ENCODE measurements at regions not wholly inside any gene's neighbourhood (a gene's known extent, or its start where the extent isn't known, plus 50 kb on each side); places are given as distances from the start of the nearest gene placed in this dataset.

GRCh38 chr1:170369000-170369399 lies 163.0 kb upstream of the GORAB start:
- Histone ChIP-seq H3F3A (replicated peaks; ENCODE audit: low read depth) (no peaks in the 10 kb centered on the region), H3K4me2 (no peak overlapping the region), H3K4me1 (ENCODE audit: insufficient read depth) (no peaks in the 10 kb centered on the region), H4K20me1 (replicated peaks; ENCODE audit: insufficient read depth) (no peaks in the 10 kb centered on the region), H3K36me3 (ENCODE audit: insufficient read depth) (no peaks in the 10 kb centered on the region), H3K9me2 (ENCODE audit: insufficient read depth) (peaks cover 4% of the 10 kb centered on the region; the same call in 1 of the 2 replicates), H3K79me2 (replicated peaks; ENCODE audit: insufficient read depth) (no peaks in the 10 kb centered on the region), H2AFZ (no peak overlapping the region), H3K27me3 (ENCODE audit: insufficient read depth) (no peaks in the 10 kb centered on the region), H3K27ac (ENCODE audit: low read depth) (no peak overlapping the region), H3K4me3 (no peak overlapping the region)
- TF ChIP-seq, protein P1, sequence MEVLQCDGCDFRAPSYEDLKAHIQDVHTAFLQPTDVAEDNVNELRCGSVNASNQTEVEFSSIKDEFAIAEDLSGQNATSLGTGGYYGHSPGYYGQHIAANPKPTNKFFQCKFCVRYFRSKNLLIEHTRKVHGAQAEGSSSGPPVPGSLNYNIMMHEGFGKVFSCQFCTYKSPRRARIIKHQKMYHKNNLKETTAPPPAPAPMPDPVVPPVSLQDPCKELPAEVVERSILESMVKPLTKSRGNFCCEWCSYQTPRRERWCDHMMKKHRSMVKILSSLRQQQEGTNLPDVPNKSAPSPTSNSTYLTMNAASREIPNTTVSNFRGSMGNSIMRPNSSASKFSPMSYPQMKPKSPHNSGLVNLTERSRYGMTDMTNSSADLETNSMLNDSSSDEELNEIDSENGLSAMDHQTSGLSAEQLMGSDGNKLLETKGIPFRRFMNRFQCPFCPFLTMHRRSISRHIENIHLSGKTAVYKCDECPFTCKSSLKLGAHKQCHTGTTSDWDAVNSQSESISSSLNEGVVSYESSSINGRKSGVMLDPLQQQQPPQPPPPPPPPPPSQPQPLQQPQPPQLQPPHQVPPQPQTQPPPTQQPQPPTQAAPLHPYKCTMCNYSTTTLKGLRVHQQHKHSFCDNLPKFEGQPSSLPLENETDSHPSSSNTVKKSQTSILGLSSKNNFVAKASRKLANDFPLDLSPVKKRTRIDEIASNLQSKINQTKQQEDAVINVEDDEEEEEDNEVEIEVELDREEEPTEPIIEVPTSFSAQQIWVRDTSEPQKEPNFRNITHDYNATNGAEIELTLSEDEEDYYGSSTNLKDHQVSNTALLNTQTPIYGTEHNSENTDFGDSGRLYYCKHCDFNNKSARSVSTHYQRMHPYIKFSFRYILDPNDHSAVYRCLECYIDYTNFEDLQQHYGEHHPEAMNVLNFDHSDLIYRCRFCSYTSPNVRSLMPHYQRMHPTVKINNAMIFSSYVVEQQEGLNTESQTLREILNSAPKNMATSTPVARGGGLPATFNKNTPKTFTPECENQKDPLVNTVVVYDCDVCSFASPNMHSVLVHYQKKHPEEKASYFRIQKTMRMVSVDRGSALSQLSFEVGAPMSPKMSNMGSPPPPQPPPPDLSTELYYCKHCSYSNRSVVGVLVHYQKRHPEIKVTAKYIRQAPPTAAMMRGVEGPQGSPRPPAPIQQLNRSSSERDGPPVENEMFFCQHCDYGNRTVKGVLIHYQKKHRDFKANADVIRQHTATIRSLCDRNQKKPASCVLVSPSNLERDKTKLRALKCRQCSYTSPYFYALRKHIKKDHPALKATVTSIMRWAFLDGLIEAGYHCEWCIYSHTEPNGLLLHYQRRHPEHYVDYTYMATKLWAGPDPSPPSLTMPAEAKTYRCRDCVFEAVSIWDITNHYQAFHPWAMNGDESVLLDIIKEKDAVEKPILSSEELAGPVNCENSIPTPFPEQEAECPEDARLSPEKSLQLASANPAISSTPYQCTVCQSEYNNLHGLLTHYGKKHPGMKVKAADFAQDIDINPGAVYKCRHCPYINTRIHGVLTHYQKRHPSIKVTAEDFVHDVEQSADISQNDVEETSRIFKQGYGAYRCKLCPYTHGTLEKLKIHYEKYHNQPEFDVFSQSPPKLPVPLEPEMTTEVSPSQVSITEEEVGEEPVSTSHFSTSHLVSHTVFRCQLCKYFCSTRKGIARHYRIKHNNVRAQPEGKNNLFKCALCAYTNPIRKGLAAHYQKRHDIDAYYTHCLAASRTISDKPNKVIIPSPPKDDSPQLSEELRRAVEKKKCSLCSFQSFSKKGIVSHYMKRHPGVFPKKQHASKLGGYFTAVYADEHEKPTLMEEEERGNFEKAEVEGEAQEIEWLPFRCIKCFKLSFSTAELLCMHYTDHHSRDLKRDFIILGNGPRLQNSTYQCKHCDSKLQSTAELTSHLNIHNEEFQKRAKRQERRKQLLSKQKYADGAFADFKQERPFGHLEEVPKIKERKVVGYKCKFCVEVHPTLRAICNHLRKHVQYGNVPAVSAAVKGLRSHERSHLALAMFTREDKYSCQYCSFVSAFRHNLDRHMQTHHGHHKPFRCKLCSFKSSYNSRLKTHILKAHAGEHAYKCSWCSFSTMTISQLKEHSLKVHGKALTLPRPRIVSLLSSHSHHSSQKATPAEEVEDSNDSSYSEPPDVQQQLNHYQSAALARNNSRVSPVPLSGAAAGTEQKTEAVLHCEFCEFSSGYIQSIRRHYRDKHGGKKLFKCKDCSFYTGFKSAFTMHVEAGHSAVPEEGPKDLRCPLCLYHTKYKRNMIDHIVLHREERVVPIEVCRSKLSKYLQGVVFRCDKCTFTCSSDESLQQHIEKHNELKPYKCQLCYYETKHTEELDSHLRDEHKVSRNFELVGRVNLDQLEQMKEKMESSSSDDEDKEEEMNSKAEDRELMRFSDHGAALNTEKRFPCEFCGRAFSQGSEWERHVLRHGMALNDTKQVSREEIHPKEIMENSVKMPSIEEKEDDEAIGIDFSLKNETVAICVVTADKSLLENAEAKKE (CRISPR knock-in tag; IDR thresholded peaks at IDR 0.05), result no peak
- TF ChIP-seq EZH2phosphoT487 (IDR thresholded peaks at IDR 0.05; ENCODE audit: unreplicated experiment) (no peak), EZH2 (IDR thresholded peaks at IDR 0.05; ENCODE audit: low read depth, unreplicated experiment) (no peak), NANOG (IDR thresholded peaks at IDR 0.05; ENCODE audit: borderline replicate concordance) (no peak), POLR2AphosphoS5 (IDR thresholded peaks at IDR 0.05; ENCODE audit: low read depth) (no peak), ZNF331 (CRISPR knock-in tag; IDR thresholded peaks at IDR 0.05; ENCODE audit: low read depth) (no peak), JUNB (IDR thresholded peaks at IDR 0.05; ENCODE audit: unreplicated experiment) (no peak), REST (IDR thresholded peaks at IDR 0.05; ENCODE audit: unreplicated experiment) (no peak), CREB1 (CRISPR knock-in tag; IDR thresholded peaks at IDR 0.05; ENCODE audit: low read depth) (no peak), STAT1 (IDR thresholded peaks at IDR 0.05; ENCODE audit: unreplicated experiment) (no peak), ZNF114 (CRISPR knock-in tag; IDR thresholded peaks at IDR 0.05) (no peak)
- TF ChIP-seq, protein P2, sequence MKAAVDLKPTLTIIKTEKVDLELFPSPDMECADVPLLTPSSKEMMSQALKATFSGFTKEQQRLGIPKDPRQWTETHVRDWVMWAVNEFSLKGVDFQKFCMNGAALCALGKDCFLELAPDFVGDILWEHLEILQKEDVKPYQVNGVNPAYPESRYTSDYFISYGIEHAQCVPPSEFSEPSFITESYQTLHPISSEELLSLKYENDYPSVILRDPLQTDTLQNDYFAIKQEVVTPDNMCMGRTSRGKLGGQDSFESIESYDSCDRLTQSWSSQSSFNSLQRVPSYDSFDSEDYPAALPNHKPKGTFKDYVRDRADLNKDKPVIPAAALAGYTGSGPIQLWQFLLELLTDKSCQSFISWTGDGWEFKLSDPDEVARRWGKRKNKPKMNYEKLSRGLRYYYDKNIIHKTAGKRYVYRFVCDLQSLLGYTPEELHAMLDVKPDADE (IDR thresholded peaks at IDR 0.05), result no peak
- TF ChIP-seq, protein P3, sequence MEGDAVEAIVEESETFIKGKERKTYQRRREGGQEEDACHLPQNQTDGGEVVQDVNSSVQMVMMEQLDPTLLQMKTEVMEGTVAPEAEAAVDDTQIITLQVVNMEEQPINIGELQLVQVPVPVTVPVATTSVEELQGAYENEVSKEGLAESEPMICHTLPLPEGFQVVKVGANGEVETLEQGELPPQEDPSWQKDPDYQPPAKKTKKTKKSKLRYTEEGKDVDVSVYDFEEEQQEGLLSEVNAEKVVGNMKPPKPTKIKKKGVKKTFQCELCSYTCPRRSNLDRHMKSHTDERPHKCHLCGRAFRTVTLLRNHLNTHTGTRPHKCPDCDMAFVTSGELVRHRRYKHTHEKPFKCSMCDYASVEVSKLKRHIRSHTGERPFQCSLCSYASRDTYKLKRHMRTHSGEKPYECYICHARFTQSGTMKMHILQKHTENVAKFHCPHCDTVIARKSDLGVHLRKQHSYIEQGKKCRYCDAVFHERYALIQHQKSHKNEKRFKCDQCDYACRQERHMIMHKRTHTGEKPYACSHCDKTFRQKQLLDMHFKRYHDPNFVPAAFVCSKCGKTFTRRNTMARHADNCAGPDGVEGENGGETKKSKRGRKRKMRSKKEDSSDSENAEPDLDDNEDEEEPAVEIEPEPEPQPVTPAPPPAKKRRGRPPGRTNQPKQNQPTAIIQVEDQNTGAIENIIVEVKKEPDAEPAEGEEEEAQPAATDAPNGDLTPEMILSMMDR (conservative IDR thresholded peaks at IDR 0.05; ENCODE audit: low read depth in 2 of 2), result no peak
- DNase-seq (ENCODE audit: low spot score) (no peak), ATAC-seq (no peak)
- no peaks in the 10 kb centered on the region for H3K9me3 Mint-ChIP-seq
- H3K4me3 Mint-ChIP-seq, result no peak overlapping the region
- H3K27ac Mint-ChIP-seq, result no peak overlapping the region
- H3K36me3 Mint-ChIP-seq (ENCODE audit: low read depth), result no peaks in the 10 kb centered on the region
- H3K27me3 Mint-ChIP-seq (ENCODE audit: insufficient read depth, low read depth, poor library complexity), result peaks cover 6% of the 10 kb centered on the region
- H3K4me1 Mint-ChIP-seq, result no peaks in the 10 kb centered on the region; the same call in 2 of the 3 replicates
